Islet of Langerhans (tissue), 1 donor: ENCODE measurements at regions not wholly inside any gene's neighbourhood (a gene's known extent, or its start where the extent isn't known, plus 50 kb on each side); places are given as distances from the start of the nearest gene placed in this dataset.

Experiments
- FAIRE-seq: peaks from one replicate; lab custom pipeline; 2011; peaks lifted over from hg19 to GRCh38; lab: Jason Lieb, UNC

DNA sequence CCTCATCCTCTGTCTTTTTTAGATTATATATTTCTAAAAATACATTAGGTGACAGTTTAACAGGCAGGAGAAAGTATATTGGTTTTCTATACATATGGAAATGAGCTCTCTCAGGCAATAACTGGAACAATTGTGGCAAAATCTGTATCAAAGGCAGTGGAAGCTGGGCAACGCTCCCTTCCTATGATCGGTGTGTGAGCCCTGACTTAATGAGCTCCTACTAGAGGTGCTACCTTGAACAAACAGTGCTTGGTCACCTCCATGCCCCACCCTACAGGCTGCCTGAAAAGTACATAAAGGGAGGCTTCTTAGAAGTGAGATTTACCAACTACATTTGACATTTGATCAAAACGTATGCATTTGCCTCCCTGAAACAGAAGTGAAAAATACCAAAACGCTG is 185.3 kb downstream of the EFNB2 start:
- FAIRE-seq, result no peak

DNA sequence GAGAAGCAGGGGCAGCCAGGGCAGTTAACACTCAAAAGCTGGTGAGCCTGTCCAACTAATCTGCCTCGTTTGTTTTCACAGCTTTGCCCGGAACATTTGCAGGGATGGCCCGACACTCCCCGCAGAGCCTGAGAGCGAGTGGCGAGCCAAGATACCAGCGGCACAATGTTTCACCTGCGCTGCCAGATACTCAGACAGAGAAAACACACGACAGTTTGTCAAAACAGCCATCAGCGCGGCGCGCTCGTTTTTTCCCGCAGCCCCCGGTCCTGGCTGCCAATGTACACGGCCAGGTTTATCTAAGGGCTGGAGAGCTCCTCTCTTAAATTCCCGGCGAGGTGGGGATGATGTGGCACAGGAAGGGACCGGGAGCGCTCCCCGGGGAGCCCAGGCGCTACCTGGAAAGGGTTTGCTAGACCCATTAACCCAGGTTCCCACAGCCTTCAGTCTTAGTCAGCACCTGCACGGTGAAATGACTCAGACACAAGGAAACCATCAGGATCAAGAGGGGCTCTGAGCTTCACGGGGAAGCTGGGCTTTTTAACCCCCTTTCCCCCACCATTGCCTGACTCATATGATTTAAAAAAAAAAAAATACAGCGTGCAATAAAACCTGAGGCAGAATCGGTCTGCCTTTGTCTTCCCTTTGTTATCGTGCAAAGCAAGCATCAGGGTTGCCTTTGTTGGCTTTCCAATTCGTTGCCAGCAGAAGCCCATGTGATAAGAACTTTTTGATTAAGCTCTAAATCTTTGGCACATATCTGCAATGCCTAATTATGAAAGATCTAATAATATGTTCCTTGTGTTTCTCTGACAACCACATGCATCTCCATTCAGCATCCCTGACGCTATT is 186.2 kb downstream of the EFNB2 start:
- FAIRE-seq, result no peak

DNA sequence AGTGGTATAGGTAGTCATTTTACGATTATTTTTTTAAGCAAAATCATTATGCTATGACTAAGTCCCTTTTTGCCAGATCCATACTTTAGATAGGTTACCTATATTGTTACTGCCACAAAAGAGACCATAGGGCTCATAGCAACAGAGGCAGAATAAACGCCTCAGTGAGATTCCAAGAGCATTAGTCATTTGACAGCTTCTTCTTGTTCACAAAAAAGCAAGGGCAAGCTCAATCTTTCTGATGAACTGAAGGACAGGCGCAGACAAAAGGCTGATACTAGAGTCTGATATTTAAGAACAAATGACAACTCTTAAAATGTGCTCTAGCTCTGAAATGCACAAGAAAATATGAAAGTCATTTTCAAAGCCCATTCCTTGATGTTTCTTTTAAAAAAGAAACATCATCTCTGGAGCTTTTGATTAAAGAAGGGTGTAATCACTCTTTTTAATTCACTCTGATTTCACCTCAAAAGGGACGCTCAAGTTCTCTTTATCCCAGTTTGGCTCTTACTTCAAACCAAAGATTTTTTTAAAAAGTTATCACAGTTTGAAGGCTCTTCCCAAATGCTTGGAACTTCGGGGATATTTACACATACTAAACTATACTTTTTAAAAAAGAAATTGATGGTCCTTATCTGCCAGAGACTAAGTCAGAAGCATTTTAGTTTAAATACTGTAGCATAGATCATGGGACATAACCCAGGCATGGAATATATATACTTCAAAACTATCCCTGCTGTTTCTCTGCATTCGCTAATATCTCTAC is 187.2 kb downstream of the EFNB2 start:
- no peak for FAIRE-seq

DNA sequence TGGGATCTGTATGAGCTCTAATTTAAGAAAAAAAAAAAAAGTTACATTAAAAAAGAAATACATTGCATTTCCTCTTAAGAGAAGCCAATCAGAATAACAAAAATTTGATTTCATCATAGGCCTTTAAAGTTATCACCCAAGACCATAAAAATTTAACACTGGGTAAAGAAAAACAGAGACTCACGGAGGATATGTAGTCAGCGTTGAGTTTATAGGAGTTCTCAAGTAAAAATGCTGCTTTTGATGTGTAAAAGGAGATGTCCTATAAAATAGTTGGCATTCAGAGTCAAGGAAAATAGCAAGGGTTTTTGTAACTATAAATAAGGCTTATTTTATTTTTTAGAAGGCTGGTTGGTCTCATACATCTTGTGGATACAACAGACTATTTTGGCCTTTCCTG is 191.1 kb downstream of the EFNB2 start:
- FAIRE-seq, result no peak

DNA sequence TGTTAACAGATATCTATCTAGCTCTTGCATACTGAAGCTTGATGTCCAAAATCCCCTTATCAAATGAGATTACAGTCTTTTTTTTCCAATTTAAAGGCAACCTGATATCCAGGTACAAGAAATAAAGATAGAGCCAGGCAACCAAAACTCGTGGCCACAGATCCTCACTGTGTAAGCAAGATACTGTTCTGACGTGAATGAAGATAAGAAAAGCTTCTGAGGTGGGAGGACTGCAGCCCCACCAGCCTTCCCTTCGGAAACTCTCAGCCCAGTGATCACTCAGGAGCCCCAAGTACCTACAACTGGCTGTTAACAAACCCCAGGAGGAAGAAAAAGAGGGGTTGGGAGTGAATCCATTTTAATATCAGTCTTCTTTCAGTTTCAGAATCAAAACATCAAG is 191.6 kb downstream of the EFNB2 start:
- no peak for FAIRE-seq

DNA sequence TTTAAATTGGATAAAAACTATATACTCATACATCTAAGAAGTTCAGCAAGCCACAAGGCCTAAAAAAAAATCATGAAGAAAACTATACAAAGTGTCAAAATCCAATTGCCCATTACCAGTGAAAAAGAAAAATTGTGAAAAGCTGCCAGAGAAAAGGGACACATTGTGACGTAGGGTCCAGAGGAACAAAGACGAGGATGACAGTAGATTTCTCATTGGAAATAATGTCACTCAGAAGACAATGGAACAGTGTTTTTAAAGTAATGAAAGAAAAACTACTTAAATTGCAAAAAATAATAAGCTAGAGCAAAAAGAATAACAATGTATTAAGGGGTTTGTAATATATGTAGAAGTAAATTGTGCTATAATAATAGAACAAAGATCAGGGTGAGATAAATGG is 195.2 kb downstream of the EFNB2 start:
- no peak for FAIRE-seq

DNA sequence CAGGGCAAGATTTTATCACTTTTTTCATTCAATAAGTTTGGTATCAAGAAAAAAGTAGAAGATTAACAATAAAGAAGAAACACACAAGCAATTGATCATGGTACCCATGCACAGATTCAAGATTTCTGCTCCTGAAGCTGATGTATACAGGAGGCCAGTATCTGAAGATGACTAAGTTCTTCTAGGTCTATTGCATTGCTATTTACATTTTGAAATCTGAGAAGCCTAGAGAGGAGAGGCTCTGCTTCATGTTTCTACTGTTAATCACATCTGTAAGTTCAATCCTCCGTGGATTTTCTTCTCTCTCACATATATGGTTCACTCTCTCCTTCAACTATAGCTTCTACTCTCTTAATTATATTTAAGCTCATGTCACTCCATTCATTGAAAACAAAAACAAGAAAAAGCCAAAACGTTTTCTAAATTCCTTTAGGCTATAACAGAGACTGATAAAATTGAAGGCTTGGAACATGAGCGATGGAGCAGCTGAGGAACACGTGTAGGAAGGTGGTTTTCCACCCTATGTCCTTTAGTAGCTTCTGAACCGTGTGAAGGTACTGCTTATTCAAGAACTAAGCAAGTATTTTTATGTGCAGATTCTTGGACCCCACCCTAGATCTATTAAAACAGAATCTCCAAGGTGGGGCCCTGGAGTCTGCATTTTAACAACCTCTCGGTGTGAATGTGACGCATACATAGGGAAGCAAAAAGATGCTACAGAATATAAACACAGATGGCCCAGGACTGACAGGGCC is 198.2 kb downstream of the EFNB2 start:
- FAIRE-seq, result no peak

DNA sequence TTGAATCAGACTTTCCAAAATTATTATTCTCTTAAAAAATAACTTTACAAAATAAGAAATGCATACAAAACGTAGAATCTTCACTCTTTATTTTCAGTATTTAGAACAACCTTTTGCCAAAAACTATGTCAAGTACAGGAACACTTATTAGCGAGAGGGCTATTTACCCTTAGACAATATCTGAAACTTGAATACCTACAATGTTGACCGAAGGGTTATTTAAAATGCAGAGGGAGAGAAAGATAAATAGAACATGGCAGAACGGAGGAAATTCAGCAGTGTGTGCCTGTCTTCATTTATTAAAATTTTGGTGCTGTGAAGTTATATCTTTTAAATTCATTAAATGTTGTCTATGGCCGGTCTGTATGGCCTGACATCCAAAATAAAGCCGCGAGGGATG is 198.8 kb downstream of the EFNB2 start:
- FAIRE-seq, result no peak

DNA sequence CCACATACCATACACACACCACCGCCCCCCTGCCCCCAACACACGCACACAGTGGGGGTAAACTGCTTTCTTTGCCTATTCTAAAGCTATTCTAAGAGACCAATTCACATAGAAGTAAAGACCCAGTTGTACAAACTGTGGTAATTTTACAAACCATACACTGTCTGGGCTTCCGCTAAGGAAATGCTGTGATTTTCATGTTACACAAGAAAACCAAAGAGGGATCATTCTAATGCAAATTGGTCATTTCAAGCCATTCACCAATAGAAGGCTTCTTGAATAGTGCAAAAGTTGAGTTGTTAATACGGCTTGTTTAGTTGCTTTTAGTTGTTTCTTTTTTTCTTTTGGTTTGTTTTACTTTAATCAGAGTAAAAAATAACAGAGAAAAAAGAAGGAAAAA is 202.8 kb downstream of the EFNB2 start:
- no peak for FAIRE-seq

DNA sequence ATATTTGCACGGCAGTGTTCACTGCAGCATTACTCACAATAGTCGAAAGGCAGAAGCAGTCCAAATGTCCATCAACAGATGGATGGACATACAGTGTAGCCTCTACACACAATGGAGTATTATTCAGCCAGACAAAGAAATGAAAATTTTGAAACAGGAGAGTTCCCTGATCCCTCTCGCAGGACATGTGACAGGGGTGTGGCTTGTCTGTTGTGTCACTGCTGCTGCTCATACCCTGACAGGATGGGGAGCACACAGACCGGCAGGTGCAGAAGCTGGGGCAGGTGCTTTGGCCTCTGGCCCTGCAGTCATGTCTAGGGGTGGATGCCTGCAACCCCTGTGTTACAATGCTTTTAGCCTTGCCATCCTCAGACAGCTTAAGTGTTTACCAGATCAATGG is 204.3 kb downstream of the EFNB2 start:
- FAIRE-seq, result no peak

DNA sequence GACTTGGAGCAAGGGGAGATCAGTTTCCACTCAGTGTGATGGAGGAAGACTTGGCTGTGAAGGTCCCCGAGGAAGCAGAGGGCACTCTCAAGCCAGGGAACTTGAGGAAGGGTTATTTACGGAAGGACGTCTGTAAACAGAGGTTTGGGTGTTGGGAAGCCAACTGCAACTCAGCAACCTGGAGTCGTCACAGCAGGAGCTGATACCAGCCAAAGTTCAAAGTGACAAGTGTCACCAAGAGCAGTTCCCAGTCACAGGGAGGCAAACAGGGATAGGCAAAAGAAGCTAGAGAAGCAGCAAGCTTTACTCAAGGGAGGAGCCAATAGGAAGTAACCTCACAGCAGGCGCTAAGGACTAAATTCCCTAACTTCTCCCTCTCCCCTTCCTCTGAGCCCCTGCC is 205.5 kb downstream of the EFNB2 start:
- no peak for FAIRE-seq

DNA sequence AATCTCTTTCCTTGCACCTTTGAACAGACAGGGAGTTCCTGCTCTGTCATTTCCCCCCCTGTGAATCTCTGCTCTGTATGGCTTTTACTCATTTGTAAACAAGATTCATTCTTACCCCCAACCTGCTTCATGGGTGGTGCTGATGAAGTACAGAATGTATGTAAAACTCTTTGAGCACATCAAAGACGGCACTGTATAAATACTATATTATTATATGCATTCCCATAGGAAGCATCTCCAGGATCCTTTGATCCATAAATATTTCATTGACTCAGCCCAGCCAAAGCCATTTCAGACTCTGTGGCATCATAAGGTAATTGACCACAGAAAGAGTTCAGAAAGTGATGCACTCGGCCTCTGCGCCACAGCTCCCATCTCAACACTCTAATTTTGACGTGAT is 208.7 kb downstream of the EFNB2 start:
- no peak for FAIRE-seq

DNA sequence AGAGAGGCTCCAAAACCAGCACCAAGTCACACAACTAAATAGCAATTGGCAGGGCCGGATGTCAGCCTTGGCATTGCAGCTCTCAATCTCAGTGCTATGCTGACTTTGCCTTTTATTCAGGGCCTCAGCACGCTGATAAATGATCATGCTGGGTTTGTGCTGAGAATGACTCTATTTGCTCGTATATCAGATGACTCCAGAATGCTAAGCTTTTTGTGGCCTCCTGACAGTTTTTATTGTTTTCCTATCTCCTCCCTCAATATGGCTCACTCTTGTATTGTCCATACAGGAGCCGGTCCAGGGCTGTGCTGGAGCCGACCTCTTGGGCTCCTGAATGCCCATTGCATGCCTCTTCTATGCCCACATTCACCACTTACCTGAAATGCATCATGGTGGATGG is 211.0 kb downstream of the EFNB2 start:
- no peak for FAIRE-seq

DNA sequence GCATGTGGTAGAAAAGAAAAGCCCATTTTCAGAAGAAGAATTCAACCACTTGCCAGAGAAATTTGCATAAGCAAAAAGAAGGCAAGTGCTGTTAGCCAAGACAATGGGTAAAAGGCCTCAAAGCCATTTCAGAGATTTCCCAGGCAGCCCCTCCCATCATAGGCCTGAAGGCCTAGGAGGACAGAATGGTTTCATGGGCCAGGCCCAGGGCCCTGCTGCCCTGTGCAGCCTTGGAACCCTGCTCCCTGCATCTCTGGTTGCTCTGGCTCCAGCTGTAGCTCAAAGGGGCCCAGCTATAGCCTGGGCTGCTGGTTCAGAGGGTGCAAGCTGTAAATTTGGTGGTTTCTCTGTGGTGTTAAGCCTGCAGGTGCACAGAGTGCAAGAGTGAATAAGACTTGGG is 212.8 kb downstream of the EFNB2 start:
- FAIRE-seq, result no peak

DNA sequence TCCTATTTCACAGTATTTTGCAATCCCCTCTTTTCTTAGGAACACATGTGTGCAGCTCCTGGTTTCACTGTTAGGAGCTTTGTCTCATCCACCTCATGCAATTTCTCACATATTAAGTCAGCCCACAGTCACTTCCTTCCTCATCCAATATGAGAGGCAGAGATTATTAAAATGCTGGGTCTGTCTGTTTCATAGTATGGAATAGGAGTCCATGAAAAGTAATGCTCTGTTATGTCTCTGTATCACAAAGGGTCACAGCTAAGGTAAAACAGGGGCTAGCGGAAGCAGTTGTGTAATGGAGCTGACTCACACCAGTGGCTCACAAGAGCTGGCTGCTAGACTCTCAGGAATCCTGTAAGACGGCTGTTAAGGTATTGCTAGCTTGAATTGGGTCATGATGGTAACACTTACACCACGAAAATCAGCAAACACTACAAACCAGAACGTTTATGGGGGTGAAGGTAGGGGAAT is 216.5 kb downstream of the EFNB2 start:
- FAIRE-seq, result no peak

DNA sequence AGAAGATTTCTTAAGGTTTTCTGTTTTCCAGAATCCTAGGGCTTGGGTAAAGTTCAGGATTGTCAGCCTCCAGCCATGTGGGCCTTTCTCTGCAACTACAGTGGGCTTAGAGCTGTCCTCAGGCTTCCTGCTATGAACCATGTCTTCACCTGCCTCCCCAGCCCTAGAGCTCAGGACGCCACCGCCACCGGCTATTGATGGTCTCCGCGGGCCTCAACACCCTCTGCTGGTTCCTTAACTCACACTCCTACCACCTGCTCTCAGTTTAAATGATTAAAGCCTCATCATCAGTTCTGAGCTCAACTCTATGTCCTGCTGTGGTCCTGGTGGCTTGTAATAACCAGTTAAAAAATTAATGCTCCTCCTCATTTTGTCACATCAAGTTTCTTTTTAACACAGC is 221.0 kb downstream of the EFNB2 start:
- no peak for FAIRE-seq

DNA sequence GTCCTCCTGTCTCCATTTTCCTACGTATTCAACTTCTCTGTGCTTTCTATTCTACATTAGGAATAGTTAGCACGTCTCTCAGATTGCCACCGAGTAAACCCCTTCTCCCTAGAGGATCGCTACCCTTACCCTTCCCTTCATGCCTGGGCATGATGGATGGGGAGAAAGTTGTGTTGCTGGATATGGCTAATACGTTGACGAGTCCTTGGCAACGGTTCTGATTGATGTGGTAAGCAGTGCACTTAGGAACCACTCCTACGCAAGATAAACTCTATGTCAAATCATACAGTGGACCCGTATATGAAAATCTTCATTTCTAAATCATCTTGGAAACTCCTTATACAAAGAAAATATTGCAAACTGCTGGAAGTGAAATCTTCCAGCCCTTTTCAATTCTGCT is 224.5 kb downstream of the EFNB2 start:
- FAIRE-seq, result no peak

DNA sequence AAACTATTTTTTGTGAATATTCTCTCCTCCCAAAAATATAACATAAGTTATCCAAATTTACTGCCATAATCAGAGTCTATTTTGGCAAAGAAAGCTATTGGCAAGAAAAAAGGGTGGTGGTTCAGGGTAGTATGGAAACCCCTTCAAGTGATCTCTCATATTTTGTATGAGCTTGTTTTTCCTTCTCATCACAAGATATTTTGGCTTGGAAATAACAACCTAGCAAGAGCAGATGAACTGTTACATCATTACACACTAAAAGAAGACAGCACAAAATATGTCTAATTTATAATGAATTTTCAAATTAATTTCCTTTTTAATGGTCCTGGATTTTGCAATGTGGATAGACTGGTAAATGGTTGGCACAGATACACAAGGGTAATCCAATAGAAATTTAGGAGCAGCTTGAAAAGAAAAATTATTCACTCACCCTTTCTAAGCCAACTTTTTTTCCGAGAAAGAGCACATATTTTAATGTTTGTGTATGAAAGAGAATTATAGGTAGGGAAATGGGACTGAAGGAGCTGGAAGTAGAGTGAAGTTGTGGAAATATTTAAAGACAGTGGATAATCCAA is 225.1 kb downstream of the EFNB2 start:
- no peak for FAIRE-seq

DNA sequence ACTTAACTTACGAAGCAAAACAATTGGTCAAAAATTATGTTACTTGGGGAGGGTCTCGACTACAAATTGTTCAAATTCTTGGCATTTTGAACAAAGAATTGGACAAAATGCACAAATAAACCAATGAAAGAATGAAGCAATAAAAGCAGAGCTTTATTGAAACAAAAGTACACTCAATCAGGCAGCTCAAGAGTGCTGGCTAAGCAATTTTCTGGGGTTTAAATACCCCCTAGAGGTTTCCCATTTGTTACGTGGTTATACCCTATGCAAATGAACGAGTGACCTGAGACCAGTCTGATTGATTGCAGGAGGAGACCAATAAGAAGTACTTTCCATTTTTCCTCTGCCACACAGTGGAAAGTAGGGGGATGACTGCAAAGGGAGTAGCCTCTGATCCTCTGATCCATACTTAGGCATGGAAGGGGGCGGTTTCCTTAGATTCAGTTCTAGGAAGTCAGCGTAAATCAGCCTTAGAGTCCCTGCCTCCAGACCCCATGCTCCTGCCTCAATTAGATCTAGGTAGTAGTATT is 228.6 kb downstream of the EFNB2 start:
- FAIRE-seq, result no peak

DNA sequence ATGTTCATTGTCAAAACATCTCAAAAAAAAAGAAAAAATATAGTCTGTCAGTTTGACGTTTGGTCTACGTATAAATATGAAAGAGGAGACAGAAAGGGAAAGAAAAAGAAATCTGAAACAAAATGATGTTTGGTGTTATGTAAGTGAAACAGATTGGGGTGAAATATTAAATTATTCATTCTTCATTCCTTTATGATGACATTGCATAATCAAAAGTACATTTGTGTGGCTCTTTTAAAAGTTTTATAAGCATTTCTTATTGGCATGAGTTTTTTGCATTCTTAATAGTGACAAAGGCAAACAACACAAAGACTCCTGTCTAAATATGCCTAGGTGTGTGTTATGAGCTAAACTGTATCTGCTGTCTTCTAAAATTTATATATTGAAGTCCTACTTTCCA is 232.6 kb downstream of the EFNB2 start:
- no peak for FAIRE-seq

DNA sequence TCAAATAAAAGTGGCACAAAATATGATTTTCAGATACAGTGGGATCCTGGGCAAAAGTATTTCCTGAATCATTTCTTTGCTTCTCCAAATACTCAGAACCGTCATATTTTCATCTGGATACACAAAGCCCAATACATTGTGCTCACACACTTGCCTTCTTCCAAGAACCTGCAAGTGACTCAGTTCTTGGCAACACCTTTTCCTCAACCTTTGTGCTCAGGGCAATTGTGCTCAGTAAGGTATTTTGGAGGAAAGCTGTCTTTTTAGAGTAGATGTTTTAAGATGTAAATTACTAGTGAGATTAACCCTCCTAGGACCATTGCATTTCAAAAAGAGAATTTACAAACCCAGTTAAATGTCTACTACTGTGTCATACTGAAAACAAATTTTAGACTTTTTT is 233.5 kb downstream of the EFNB2 start:
- FAIRE-seq, result no peak

DNA sequence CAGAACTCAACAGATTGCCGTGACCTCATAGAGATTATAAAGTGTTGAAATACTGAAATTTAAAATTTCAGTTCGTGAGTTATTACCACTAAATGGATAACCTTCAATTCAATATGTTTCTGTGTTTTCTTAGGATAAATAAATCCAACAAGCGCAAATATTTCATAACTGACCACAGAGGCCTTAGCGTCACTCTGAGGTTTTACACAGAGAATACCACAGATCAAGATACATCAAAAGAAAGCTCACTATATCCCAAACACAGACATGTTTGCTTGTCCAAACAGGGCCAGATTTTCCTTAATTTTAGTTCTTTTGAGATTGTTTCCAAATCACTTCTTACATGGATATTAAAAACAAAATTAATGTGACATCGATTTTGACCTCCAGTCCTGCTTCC is 235.8 kb downstream of the EFNB2 start:
- no peak for FAIRE-seq
